ENCODE measurements at regions not wholly inside any gene's neighbourhood (a gene's known extent, or its start where the extent isn't known, plus 50 kb on each side); places are given as distances from the start of the nearest gene placed in this dataset.

GRCh38 chr7:123401295-123401694 lies 133.1 kb downstream of the IQUB start (continued):
- TF ChIP-seq, protein P1, sequence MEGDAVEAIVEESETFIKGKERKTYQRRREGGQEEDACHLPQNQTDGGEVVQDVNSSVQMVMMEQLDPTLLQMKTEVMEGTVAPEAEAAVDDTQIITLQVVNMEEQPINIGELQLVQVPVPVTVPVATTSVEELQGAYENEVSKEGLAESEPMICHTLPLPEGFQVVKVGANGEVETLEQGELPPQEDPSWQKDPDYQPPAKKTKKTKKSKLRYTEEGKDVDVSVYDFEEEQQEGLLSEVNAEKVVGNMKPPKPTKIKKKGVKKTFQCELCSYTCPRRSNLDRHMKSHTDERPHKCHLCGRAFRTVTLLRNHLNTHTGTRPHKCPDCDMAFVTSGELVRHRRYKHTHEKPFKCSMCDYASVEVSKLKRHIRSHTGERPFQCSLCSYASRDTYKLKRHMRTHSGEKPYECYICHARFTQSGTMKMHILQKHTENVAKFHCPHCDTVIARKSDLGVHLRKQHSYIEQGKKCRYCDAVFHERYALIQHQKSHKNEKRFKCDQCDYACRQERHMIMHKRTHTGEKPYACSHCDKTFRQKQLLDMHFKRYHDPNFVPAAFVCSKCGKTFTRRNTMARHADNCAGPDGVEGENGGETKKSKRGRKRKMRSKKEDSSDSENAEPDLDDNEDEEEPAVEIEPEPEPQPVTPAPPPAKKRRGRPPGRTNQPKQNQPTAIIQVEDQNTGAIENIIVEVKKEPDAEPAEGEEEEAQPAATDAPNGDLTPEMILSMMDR (IDR thresholded peaks at IDR 0.05 in 2 of 3, conservative IDR thresholded peaks at IDR 0.05 in 1 of 3; ENCODE audit: control insufficient read depth in 2 of 3, extremely low read depth in 1 of 3, insufficient read depth in 1 of 3, low read depth in 3 of 3, low read length in 3 of 3), result no peak

DNA sequence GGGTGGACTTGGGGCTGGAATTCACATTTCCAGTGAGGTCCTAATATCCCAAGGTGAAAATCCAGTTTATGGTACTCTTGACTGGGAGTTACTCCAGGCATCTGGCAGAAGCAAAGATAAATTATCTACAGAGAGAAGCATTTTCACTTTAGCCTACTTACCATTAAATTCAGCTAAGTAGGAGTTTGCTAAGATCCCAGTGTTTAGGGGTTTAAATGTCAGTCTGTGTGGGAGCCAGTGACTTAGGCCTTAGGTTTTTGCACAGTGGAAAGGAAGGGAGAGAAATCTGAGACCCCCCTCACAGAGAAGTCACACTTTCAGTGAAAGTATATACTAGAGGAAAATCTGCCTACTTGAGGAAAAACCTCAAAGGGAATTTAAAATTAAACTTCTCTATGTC lies 134.2 kb downstream of the IQUB start:
- H3K4me1 ChIP-seq (ENCODE audit: control insufficient read depth, insufficient read depth, low read length), result no peaks in the 10 kb centered on the region
- no peaks in the 10 kb centered on the region for H4K20me1 ChIP-seq (ENCODE audit: control insufficient read depth, insufficient read depth)
- no peaks in the 10 kb centered on the region for H3K79me2 ChIP-seq (ENCODE audit: control insufficient read depth, insufficient read depth, low read length)
- H3K27me3 ChIP-seq (replicated peaks in 1 of 2; ENCODE audit: control insufficient read depth in 2 of 2, insufficient read depth in 2 of 2, low read length in 1 of 2), result no peaks in the 10 kb centered on the region
- BruUV-seq (replicated peaks), result no TSS peak
- ChIA-PET SMC1A (ENCODE audit: uncharacterized antibody, unreplicated experiment) (interaction anchor here (1.4 kb wide), 1 partner anchor 9 kb away, joined by 3 read pairs; no protein-coding TSS in a partner anchor), POLR2A (no interaction called here), CTCF (no interaction called here), RAD21 (ENCODE audit: unreplicated experiment) (no interaction called here)
- intact Hi-C loops (cut with micrococcal nuclease; ENCODE audit: unreplicated experiment) (no loop called here), in situ Hi-C loops (cut with MboI) (no loop called here)
- H3K4me2 ChIP-seq (ENCODE audit: control insufficient read depth, insufficient read depth), result no peak overlapping the region
- no peaks in the 10 kb centered on the region for H3K36me3 ChIP-seq (ENCODE audit: control insufficient read depth in 2 of 2, insufficient read depth in 2 of 2, low read length in 1 of 2)
- no peak overlapping the region for H3K9ac ChIP-seq (ENCODE audit: control insufficient read depth, insufficient read depth, low read length)
- H3K9me3 ChIP-seq (replicated peaks; ENCODE audit: control insufficient read depth, insufficient read depth, low read length), result no peaks in the 10 kb centered on the region
- ATAC-seq, result no peak
- H3K4me3 ChIP-seq, result no peak overlapping the region
- H2AFZ ChIP-seq (ENCODE audit: control insufficient read depth, low read depth, low read length), result no peak overlapping the region
- no peak for DNase-seq (ENCODE audit: low read depth, low spot score)
- FAIRE-seq, result no peak
- no peak overlapping the region for H3K27ac ChIP-seq (ENCODE audit: control insufficient read depth, insufficient read depth)
- TF ChIP-seq CUX1 (IDR thresholded peaks at IDR 0.05; ENCODE audit: insufficient replicate concordance, low read depth, low read length) (no peak), SUZ12 (IDR thresholded peaks at IDR 0.05; ENCODE audit: unreplicated experiment) (no peak), HDAC6 (IDR thresholded peaks at IDR 0.05; ENCODE audit: unreplicated experiment) (no peak), RAD51 (IDR thresholded peaks at IDR 0.05) (no peak), SPI1 (IDR thresholded peaks at IDR 0.05; ENCODE audit: borderline replicate concordance, insufficient read depth, low read depth, low read length) (no peak), NFXL1 (IDR thresholded peaks at IDR 0.05; ENCODE audit: borderline replicate concordance) (no peak), SMARCA5 (IDR thresholded peaks at IDR 0.05) (no peak), MAX (IDR thresholded peaks at IDR 0.05; ENCODE audit: low read depth, low read length) (no peak), MEF2B (IDR thresholded peaks at IDR 0.05; ENCODE audit: partially characterized antibody, poor library complexity, severe bottlenecking) (no peak), ASH2L (IDR thresholded peaks at IDR 0.05; ENCODE audit: borderline replicate concordance, low read depth) (no peak), NR2C1 (IDR thresholded peaks at IDR 0.05) (no peak)
- TF ChIP-seq, protein P2, sequence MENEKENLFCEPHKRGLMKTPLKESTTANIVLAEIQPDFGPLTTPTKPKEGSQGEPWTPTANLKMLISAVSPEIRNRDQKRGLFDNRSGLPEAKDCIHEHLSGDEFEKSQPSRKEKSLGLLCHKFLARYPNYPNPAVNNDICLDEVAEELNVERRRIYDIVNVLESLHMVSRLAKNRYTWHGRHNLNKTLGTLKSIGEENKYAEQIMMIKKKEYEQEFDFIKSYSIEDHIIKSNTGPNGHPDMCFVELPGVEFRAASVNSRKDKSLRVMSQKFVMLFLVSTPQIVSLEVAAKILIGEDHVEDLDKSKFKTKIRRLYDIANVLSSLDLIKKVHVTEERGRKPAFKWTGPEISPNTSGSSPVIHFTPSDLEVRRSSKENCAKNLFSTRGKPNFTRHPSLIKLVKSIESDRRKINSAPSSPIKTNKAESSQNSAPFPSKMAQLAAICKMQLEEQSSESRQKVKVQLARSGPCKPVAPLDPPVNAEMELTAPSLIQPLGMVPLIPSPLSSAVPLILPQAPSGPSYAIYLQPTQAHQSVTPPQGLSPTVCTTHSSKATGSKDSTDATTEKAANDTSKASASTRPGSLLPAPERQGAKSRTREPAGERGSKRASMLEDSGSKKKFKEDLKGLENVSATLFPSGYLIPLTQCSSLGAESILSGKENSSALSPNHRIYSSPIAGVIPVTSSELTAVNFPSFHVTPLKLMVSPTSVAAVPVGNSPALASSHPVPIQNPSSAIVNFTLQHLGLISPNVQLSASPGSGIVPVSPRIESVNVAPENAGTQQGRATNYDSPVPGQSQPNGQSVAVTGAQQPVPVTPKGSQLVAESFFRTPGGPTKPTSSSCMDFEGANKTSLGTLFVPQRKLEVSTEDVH (IDR thresholded peaks at IDR 0.05; ENCODE audit: low read depth, partially characterized antibody), result no peak
